K562 (cell line): ENCODE measurements at regions not wholly inside any gene's neighbourhood (a gene's known extent, or its start where the extent isn't known, plus 50 kb on each side); places are given as distances from the start of the nearest gene placed in this dataset.

ENCODE experiments used
- BACH1 ChIP-seq: fragments of 200-800 bp; sonication (Bioruptor generic); IDR thresholded peaks from 2 replicates; pipeline ENCODE4 v1.6.1; 2016; ENCODE audit warnings: missing genetic modification characterization, missing compliant biosample characterization
- BRF1 ChIP-seq: IDR thresholded peaks from 3 replicates; pipeline ENCODE4 v1.6.1; 2011; ENCODE audit warnings: borderline replicate concordance, mild to moderate bottlenecking; ENCODE audit not compliant: insufficient read length; ENCODE audit errors: extremely low read depth
- CC2D1A ChIP-seq: fragments of 450-650 bp; IDR thresholded peaks from 2 replicates; pipeline ENCODE4 v1.6.1; 2017; ENCODE audit warnings: mild to moderate bottlenecking
- CREM ChIP-seq: IDR thresholded peaks from 2 replicates; pipeline ENCODE4 v1.6.1; 2014; ENCODE audit warnings: antibody characterized with exemption, low read depth
- ESRRA ChIP-seq: fragments of 450-650 bp; IDR thresholded peaks from 2 replicates; pipeline ENCODE4 v1.6.1; 2014; ENCODE audit warnings: low read depth, mild to moderate bottlenecking, moderate library complexity, borderline replicate concordance
- FOSL1 ChIP-seq: fragments of 200-800 bp; sonication (Bioruptor generic); conservative IDR thresholded peaks from 2 replicates; pipeline ENCODE4 v1.6.1; 2016; ENCODE audit warnings: missing genetic modification characterization, missing compliant biosample characterization
- FOXP1 ChIP-seq: sonication (generic); formaldehyde crosslinking; IDR thresholded peaks from 2 replicates; pipeline ENCODE4 v1.8.0; 2022; ENCODE audit warnings: mild to moderate bottlenecking, missing genetic modification reagents
- FOXP4 ChIP-seq: sonication (generic); formaldehyde crosslinking; IDR thresholded peaks from 2 replicates; pipeline ENCODE4 v1.8.0; 2022; ENCODE audit warnings: mild to moderate bottlenecking, missing genetic modification reagents, borderline replicate concordance
- HBP1 ChIP-seq: fragments of 450-650 bp; formaldehyde crosslinking; IDR thresholded peaks from 2 replicates; pipeline ENCODE4 v1.4.0; 2022; ENCODE audit warnings: missing genetic modification characterization
- HMG20B ChIP-seq: fragments of 250-450 bp; sonication (Bioruptor Pico); IDR thresholded peaks from 2 replicates; pipeline ENCODE4 v1.5.0; 2021; ENCODE audit warnings: mild to moderate bottlenecking
- HMGN3 ChIP-seq: IDR thresholded peaks from 2 replicates; pipeline ENCODE4 v1.6.1; 2011; ENCODE audit warnings: borderline replicate concordance, low read depth, mild to moderate bottlenecking, mixed read lengths, low read length; ENCODE audit not compliant: insufficient read length; ENCODE audit errors: extremely low read depth
- IRF2 ChIP-seq: sonication (generic); formaldehyde crosslinking; IDR thresholded peaks from 2 replicates; pipeline ENCODE4 v1.8.1; 2022; ENCODE audit warnings: mild to moderate bottlenecking, missing genetic modification reagents
- IRF9 ChIP-seq: fragments of 450-650 bp; IDR thresholded peaks from 2 replicates; pipeline ENCODE4 v1.6.1; 2016; ENCODE audit warnings: missing biosample characterization, missing genetic modification characterization
- JUND ChIP-seq, 2 experiments: IDR thresholded peaks; 2 replicates in 1 of 2; 3 replicates in 1 of 2; pipeline ENCODE4 v1.6.1; 2011; ENCODE audit warnings: borderline replicate concordance in 2 of 2, low read depth in 2 of 2, low read length in 2 of 2, improper control_type of control experiment in 1 of 2, missing biosample characterization in 1 of 2, missing genetic modification characterization in 1 of 2, missing genetic modification reagents in 1 of 2
- NFE2 ChIP-seq: IDR thresholded peaks from 2 replicates; pipeline ENCODE4 v1.6.1; 2014; ENCODE audit warnings: antibody characterized with exemption, low read depth
- NFXL1 ChIP-seq: fragments of 450-650 bp; formaldehyde crosslinking; IDR thresholded peaks from 2 replicates; pipeline ENCODE4 v1.4.0; 2021; ENCODE audit warnings: mild to moderate bottlenecking
- NR1H2 ChIP-seq: sonication (generic); formaldehyde crosslinking; IDR thresholded peaks from 2 replicates; pipeline ENCODE4 v1.4.0; 2020; ENCODE audit warnings: mild to moderate bottlenecking, missing genetic modification reagents
- NR2C2 ChIP-seq, 2 experiments: fragments of 200-800 bp in 1 of 2; sonication (Bioruptor generic) in 1 of 2; sonication (generic) in 1 of 2; formaldehyde crosslinking in 1 of 2; IDR thresholded peaks; 2 replicates each; pipeline versions ENCODE4 v1.6.1 to v1.8.0; 2016 to 2022; ENCODE audit warnings: mild to moderate bottlenecking in 1 of 2, missing compliant biosample characterization in 1 of 2, missing genetic modification characterization in 1 of 2, missing genetic modification reagents in 1 of 2
- PHTF2 ChIP-seq: fragments of 250-450 bp; sonication (Bioruptor Pico); IDR thresholded peaks from 2 replicates; pipeline ENCODE4 v1.5.0; 2021; ENCODE audit warnings: mild to moderate bottlenecking
- STAG1 ChIP-seq: sonication (generic); formaldehyde crosslinking; IDR thresholded peaks from 2 replicates; pipeline ENCODE4 v1.5.0; 2020; ENCODE audit warnings: missing genetic modification reagents, borderline replicate concordance
- WHSC1 ChIP-seq: IDR thresholded peaks from one replicate; pipeline ENCODE4 v1.6.1; 2012; ENCODE audit warnings: low read length, control low read depth, inconsistent platforms
- ZFP1 ChIP-seq: fragments of 450-650 bp; formaldehyde crosslinking; IDR thresholded peaks from 2 replicates; pipeline ENCODE4 v1.4.0; 2020; ENCODE audit warnings: mild to moderate bottlenecking, mixed read lengths
- ZFX ChIP-seq: sonication (generic); formaldehyde crosslinking; IDR thresholded peaks from 2 replicates; pipeline ENCODE4 v1.8.0; 2022; ENCODE audit warnings: mild to moderate bottlenecking, missing genetic modification reagents, moderate library complexity
- ZKSCAN8 ChIP-seq: fragments of 200-800 bp; sonication (Bioruptor generic); IDR thresholded peaks from 2 replicates; pipeline ENCODE4 v1.6.1; 2016; ENCODE audit warnings: missing genetic modification characterization, missing compliant biosample characterization
- ZNF12 ChIP-seq: sonication (generic); formaldehyde crosslinking; IDR thresholded peaks from 2 replicates; pipeline ENCODE4 v1.4.0; 2020; ENCODE audit warnings: mild to moderate bottlenecking, missing genetic modification reagents

GRCh38 chr1:5551274-5551975, 440.8 kb downstream of the NPHP4 start (continued):
- no peak for TF ChIP-seq NR2C2 (CRISPR knock-in tag; IDR thresholded peaks at IDR 0.05)
- no peak for TF ChIP-seq NR2C2 (tag; IDR thresholded peaks at IDR 0.05)
- TF ChIP-seq FOXP1 (CRISPR knock-in tag): no peak
- no peak for TF ChIP-seq BRF1
- TF ChIP-seq WHSC1: no peak
- TF ChIP-seq ZFX: no peak
- TF ChIP-seq ZKSCAN8 (CRISPR knock-in tag): no peak
- TF ChIP-seq PHTF2: no peak
- TF ChIP-seq HMGN3: no peak
- TF ChIP-seq BACH1 (tag): no peak
- no peak for TF ChIP-seq IRF9 (tag)
- TF ChIP-seq CC2D1A: no peak
- TF ChIP-seq NR1H2 (CRISPR knock-in tag): no peak
- no peak for TF ChIP-seq ZFP1 (CRISPR knock-in tag)
- TF ChIP-seq NFE2: 0 out of 2 replicates have a peak, but pooled peaks have one; percentile 15
- no peak for TF ChIP-seq ESRRA
- no peak for TF ChIP-seq IRF2
- peak; percentile 55 for TF ChIP-seq JUND (IDR thresholded peaks at IDR 0.05; ENCODE audit: borderline replicate concordance, low read depth, low read length)
- TF ChIP-seq JUND (tag; IDR thresholded peaks at IDR 0.05; ENCODE audit: borderline replicate concordance, low read depth, low read length): peak; percentile 71; the same call in 2 of the 3 replicates
- TF ChIP-seq FOSL1 (tag): 0 out of 2 replicates have a peak, but pooled peaks have one; percentile 30
- 0 out of 2 replicates have a peak, but pooled peaks have one; percentile 26 for TF ChIP-seq CREM
- no peak for TF ChIP-seq STAG1 (CRISPR knock-in tag)
- TF ChIP-seq ZNF12: no peak
- no peak for TF ChIP-seq HBP1 (CRISPR knock-in tag)
- no peak for TF ChIP-seq FOXP4 (CRISPR knock-in tag)
- TF ChIP-seq NFXL1: no peak
- no peak for TF ChIP-seq HMG20B (CRISPR knock-in tag)
